Right cardiac atrium (tissue), 5 donors: ENCODE measurements at regions not wholly inside any gene's neighbourhood (a gene's known extent, or its start where the extent isn't known, plus 50 kb on each side); places are given as distances from the start of the nearest gene placed in this dataset.
"Not testable (repeated sequence)": the region's sequence is repeated elsewhere in the genome, so short reads cannot be mapped to it uniquely, and the experiment has no call there.

Experiments used
- ATAC-seq, 2 donors: fragments of 200-7000 bp; cut with Tn5 transposase; one replicate each; pipeline versions ENCODE4 v1.8.0 to v1.9.1; 2020; ENCODE audit warnings: moderate library complexity in 2 of 2, mild to moderate bottlenecking in 1 of 2
- DNase-seq, 3 donors: peaks; one replicate each; pipeline ENCODE4 v3.0.0-alpha.2; 2020
- H3K27ac ChIP-seq: one replicate; pipeline ENCODE4 v1.5.1; 2013; ENCODE audit warnings: mild to moderate bottlenecking, low read length, control low read depth, moderate library complexity
- H3K27me3 ChIP-seq: one replicate; pipeline ENCODE4 v1.6.1; 2013; ENCODE audit not compliant: control insufficient read depth, insufficient read depth
- H3K4me1 ChIP-seq: one replicate; pipeline ENCODE4 v1.6.1; 2013; ENCODE audit warnings: low read length; ENCODE audit not compliant: control insufficient read depth, insufficient read depth
- H3K4me3 ChIP-seq: one replicate; pipeline ENCODE4 v1.5.1; 2013; ENCODE audit warnings: low read length, control low read depth
- H3K9me3 ChIP-seq: one replicate; pipeline ENCODE4 v1.6.1; 2013; ENCODE audit warnings: low read length; ENCODE audit not compliant: control insufficient read depth
- WGBS: extraction: QIAGEN DNeasy Blood & Tissue Kit; methylation state at CpG from one replicate; pipeline ENCODE4 v1.1.7; 2013; 5-methylcytosine and 5-hydroxymethylcytosine counted together
- intact Hi-C, 4 donors: fragments of 100-400 bp; cut with DNase I; formaldehyde crosslinking; loops; one replicate each; pipeline versions ENCODE4 v1.11.0 to v1.14.0; 2022 to 2023
- donor health status: healthy with polysubstance abuse.
- donor health status: DM: no; HTN: yes; CAD: no.
- donor health status: DM: no; HTN: no; CAD: no.
- donor health status: DM: no; HTN: yes; CAD: no; lungs with severe emphysema.
- donor health status: DM: yes; HTN: yes; CAD: no.

DNA sequence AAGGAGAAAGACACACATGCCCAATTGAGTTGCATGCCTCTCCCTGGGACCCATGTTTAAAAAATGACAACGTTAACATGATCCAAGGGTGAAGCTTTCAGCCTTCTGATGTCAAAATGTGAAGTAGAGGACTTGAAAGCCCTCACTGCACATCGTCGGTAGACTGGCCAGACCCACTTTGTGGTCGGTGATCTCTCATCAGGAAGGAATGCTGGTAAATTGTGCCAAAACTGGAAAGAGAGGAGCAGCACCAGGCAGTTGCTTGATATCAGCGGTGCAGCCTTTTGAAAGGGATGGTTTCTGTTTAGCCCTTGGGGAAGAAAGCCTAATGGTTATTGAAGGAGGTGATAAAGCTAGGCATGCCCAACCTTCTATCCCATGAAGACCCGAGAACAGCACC, 125.3 kb upstream of the MARCHF11 start:
- ATAC-seq (no peak), DNase-seq (no peak)
- no peak overlapping the region for H3K4me3 ChIP-seq
- H3K27ac ChIP-seq: no peak overlapping the region
- WGBS: 75% methylated on average over 6 of the region's 6 CpGs
- peaks cover 3% of the 10 kb centered on the region for H3K9me3 ChIP-seq
- no peaks in the 10 kb centered on the region for H3K27me3 ChIP-seq
- H3K4me1 ChIP-seq: no peaks in the 10 kb centered on the region
- intact Hi-C loops: no loop called here

DNA sequence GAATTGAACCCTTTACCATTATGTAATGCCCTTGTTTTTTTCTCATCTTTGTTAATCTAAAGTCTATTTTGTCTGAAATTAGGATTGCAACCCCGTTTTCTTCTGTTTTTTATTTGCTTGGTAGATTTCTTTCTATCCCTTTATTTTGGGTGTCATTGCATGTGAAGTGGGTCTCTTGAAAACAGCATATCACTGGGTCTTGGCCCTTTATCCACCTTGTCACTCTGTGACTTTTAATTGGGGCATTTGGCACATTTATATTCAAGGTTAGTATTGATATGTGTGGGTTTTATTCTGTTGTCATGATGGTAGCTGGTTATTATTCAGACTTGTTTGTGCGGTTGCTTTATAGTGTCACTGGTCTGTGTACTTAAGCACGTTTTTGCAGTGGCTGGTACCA, 117.4 kb upstream of the MARCHF11 start:
- intact Hi-C loops: no loop called here
- 59% methylated on average over 3 of the region's 3 CpGs for WGBS
- Histone ChIP-seq H3K4me1 (no peaks in the 10 kb centered on the region), H3K27me3 (no peaks in the 10 kb centered on the region), H3K27ac (no peak overlapping the region), H3K9me3 (peaks cover 4% of the 10 kb centered on the region), H3K4me3 (no peak overlapping the region)
- ATAC-seq: no peak
- DNase-seq: no peak

DNA sequence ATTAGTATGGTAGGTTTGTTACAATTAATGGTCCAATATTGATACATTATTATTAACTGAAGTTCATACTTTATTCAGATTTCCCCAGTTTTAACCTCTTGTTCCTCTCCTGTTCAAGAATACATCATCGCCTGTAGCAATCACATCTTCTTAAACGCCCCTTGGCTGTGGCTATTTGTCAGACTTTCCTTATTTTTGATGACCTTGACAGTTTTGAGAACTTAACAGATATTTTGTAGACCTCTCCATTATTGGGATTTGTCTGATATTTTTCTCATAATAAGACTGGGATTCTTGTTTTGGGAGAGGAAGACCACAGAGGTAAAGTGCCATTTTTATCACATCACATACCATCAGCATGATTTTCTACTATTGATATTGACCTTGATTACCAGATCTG, 112.3 kb upstream of the MARCHF11 start:
- no peak for ATAC-seq
- intact Hi-C loops: no loop called here
- 82% methylated on average over 2 of the region's 2 CpGs for WGBS

DNA sequence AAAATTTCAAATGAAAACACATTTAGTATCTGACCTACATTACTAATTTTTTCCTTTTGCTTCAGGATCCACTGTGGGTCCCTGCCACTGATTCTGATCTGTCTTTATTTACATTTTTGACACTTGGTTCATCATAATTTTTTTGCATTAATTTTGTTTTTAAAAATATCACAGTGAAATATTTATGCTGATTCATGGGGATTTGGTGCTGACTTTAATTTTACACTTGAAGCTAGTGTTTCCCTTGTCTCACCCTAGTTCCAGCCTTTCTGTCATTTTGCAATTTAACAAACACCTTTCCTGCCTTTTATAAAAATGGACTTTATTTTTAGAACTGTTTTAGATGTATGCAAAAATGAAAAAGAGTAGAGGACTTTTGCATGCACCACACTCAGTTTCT, 111.9 kb upstream of the MARCHF11 start:
- ATAC-seq (no peak), DNase-seq (no peak)

More for the DNA sequence above, 112.3 kb upstream of the MARCHF11 start:
- H3K9me3 ChIP-seq: peaks cover 6% of the 10 kb centered on the region
- no peak overlapping the region for H3K4me3 ChIP-seq
- H3K27me3 ChIP-seq: no peaks in the 10 kb centered on the region
- no peaks in the 10 kb centered on the region for H3K4me1 ChIP-seq
- H3K27ac ChIP-seq: no peak overlapping the region
- DNase-seq: no peak

DNA sequence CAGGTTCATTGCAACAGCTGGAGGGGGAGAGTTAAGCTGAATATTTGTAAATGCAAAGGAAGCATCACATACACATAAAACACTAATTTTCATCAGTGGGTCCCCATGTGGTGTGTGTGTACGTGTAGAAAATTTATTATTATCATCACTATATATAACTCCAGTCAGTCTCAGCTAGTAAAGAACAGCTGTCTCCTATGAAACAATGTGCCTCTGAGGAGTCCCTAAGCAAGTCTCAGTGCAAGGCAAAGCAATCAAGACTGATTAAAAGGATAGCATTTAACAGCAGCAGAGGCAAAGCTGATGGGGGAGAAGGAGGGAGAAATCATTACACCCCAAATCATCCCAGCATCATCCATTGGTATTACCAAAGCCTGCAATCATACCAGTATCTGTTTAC, 104.2 kb upstream of the MARCHF11 start:
- no peak for DNase-seq
- Histone ChIP-seq H3K27ac (no peak overlapping the region), H3K27me3 (no peaks in the 10 kb centered on the region), H3K4me3 (no peak overlapping the region), H3K9me3 (no peaks in the 10 kb centered on the region), H3K4me1 (no peaks in the 10 kb centered on the region)
- intact Hi-C loops: no loop called here
- WGBS: 63% methylated on average over 1 of the region's 1 CpG
- ATAC-seq: no peak

More for the DNA sequence above, 111.9 kb upstream of the MARCHF11 start:
- H3K9me3 ChIP-seq: peaks cover 6% of the 10 kb centered on the region
- H3K4me3 ChIP-seq: no peak overlapping the region
- no peak overlapping the region for H3K27ac ChIP-seq
- no peaks in the 10 kb centered on the region for H3K27me3 ChIP-seq
- intact Hi-C loops: no loop called here
- no peaks in the 10 kb centered on the region for H3K4me1 ChIP-seq

DNA sequence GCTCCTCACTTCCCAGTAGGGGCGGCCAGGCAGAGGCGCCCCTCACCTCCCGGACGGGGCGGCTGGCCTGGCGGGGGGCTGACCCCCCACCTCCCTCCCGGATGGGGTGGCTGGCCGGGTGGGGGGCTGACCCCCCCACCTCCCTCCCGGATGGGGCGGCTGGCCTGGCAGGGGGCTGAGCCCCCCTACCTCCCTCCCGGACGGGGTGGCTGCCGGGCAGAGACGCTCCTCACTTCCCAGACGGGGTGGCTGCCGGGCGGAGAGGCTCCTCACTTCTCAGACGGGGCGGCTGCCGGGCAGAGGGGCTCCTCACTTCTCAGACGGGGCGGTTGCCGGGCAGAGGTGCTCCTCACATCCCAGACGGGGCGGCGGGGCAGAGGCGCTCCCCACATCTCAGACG, 97.3 kb upstream of the MARCHF11 start:
- H3K27ac ChIP-seq, H3K27me3 ChIP-seq, H3K4me1 ChIP-seq, intact Hi-C loops, H3K4me3 ChIP-seq, H3K9me3 ChIP-seq, ATAC-seq: not testable (repeated sequence)
- 96% methylated on average over 24 of the region's 28 CpGs for WGBS
- DNase-seq: peak in 1 of 3 donors; percentile 32

DNA sequence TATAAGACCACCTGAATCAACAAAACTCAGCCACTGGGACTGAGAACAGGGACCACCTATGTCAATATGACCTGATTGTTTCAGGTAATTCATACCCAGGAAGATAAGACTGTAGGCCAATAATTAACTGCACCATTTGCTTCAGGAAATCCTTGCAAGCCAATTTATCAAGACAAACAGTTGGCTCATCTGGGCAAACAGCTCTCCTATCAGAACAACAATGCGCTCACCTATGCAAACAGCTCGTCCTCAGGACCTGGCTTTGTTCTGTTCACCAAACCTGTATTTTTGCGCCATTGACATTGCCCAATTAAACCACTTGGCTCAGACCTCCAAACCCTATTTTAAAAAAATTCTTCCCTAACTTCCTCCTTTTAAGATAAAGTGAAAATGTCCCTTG, 92.3 kb upstream of the MARCHF11 start:
- 81% methylated on average over 3 of the region's 3 CpGs for WGBS
- DNase-seq (no peak), ATAC-seq (no peak)
- no peak overlapping the region for H3K4me3 ChIP-seq
- H3K9me3 ChIP-seq: peaks cover 2% of the 10 kb centered on the region
- H3K27ac ChIP-seq: no peak overlapping the region
- H3K27me3 ChIP-seq: no peaks in the 10 kb centered on the region
- H3K4me1 ChIP-seq: no peaks in the 10 kb centered on the region
- intact Hi-C loops: no loop called here

DNA sequence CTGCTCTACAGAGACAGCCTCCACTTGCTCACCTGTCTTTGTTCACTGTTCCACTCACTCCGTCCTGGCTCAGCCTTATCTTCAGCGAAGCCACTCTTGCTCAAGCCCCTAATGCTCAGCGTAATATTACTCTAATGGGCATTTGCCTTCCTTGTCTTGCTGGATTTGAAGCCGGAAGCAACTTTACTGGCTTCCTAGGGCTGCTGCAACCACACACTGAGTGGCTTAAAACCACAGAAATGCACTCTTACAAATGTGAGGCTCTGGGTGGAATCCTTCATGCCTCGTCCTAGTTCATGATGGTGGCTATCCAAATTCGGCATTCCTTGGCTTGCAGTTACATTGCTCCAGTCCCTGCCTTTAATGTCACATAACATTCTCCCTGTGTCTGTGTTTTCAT, 85.5 kb upstream of the MARCHF11 start:
- Histone ChIP-seq H3K4me3 (no peak overlapping the region), H3K4me1 (no peaks in the 10 kb centered on the region), H3K27ac (no peak overlapping the region), H3K27me3 (no peaks in the 10 kb centered on the region), H3K9me3 (peaks cover 2% of the 10 kb centered on the region)
- ATAC-seq (no peak), DNase-seq (no peak)
- WGBS: 85% methylated on average over 6 of the region's 6 CpGs
- intact Hi-C loops: no loop called here

DNA sequence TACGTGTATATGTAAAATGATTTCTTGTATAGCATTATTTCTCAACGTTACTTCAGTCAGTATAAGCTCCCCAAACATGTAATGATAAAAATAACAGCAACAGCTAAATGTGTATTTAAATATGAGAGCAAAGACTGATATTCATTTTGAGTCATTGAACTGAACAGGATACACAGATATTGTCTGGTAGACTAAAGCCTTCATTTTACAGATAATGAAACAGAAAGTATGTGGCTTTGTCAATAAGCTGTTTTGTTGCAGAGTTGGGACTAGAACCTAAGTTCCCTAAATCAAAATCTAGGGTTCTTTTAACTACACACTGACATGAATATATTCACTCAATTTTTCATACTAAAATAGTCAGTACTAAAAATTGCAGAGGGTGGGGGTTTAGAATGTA, 80.4 kb upstream of the MARCHF11 start:
- intact Hi-C loops: no loop called here
- peaks cover 4% of the 10 kb centered on the region for H3K9me3 ChIP-seq
- no peak overlapping the region for H3K4me3 ChIP-seq
- 73% methylated on average over 2 of the region's 2 CpGs for WGBS
- H3K27me3 ChIP-seq: no peaks in the 10 kb centered on the region
- DNase-seq: no peak
- no peak for ATAC-seq
- H3K27ac ChIP-seq: no peak overlapping the region
- no peaks in the 10 kb centered on the region for H3K4me1 ChIP-seq

DNA sequence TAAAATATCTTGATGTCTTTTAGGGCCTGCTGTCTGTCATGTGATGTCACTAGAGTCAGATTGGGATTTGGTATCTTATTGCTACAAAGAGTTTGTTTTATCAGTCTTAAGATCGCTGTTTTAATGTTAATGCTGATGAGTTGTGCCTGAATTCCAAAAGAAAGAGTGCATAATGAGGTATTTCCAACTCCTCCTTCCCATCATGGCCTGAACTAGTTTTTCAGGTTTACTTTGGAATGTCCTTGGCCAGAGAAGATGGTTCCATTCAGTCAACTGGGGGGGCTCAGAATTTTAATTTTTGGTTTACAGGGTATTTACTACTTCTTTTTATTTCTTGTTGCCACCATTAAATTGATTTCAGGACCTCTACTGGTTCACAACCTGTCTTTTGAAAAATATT, 74.3 kb upstream of the MARCHF11 start:
- no peaks in the 10 kb centered on the region for H3K4me1 ChIP-seq
- H3K27ac ChIP-seq: no peak overlapping the region
- WGBS: 60% methylated on average over 1 of the region's 1 CpG
- H3K4me3 ChIP-seq: no peak overlapping the region
- intact Hi-C loops: no loop called here
- no peak for ATAC-seq
- no peaks in the 10 kb centered on the region for H3K27me3 ChIP-seq
- no peak for DNase-seq
- peaks cover 4% of the 10 kb centered on the region for H3K9me3 ChIP-seq

DNA sequence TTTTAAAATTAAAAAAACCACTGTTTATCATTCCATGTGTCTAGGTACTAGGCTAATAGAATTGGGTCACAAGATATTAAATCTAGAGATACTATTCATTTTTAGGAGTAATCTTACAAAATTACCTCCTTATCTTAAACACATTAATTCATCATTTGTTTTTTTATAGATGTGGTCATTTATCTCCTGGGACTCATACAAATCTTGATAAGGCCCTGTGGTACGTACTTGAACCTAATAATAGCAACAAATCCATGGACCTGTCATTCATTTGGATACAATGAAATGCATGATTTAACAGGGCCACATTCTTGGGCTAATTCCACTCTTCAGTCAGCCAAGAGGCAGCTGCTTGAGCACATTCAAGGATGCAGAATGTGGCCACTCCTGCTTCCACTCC, 66.4 kb upstream of the MARCHF11 start:
- ATAC-seq: no peak
- 9% methylated on average over 1 of the region's 1 CpG for WGBS
- Histone ChIP-seq H3K9me3 (no peaks in the 10 kb centered on the region), H3K27me3 (no peaks in the 10 kb centered on the region), H3K4me1 (no peaks in the 10 kb centered on the region), H3K4me3 (no peak overlapping the region), H3K27ac (no peak overlapping the region)
- peak in 1 of 3 donors; percentile 30 for DNase-seq
- intact Hi-C loops: no loop called here

DNA sequence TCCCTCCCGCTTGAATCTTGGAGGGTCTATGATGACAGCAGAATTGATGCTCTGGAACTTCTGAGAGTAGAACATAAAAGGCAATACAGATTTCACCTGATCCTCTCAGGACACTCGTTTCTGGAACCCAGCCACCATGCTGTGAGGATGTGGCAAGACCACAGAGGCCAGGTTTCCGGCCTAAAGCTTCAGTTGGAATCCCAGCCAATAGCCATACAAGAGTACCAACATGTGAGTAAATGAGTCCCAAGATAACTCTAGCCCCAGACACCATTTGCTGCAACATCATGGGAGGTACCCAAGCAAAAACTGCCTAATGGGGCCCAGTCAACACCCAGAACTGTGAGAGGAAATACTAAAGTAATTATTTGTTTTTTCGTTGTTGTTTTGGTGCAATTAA, 65.7 kb upstream of the MARCHF11 start:
- H3K4me1 ChIP-seq: no peaks in the 10 kb centered on the region
- no peaks in the 10 kb centered on the region for H3K9me3 ChIP-seq
- DNase-seq: no peak
- no peak for ATAC-seq
- no peaks in the 10 kb centered on the region for H3K27me3 ChIP-seq
- H3K4me3 ChIP-seq: no peak overlapping the region
- intact Hi-C loops: no loop called here
- WGBS: 52% methylated on average over 4 of the region's 4 CpGs
- H3K27ac ChIP-seq: no peak overlapping the region
